HG03521 (cell line): ENCODE measurements at regions not wholly inside any gene's neighbourhood (a gene's known extent, or its start where the extent isn't known, plus 50 kb on each side); places are given as distances from the start of the nearest gene placed in this dataset.

Experiments
- ATAC-seq: cut with Tn5 transposase; IDR thresholded peaks from one replicate; pipeline ENCODE4 v1.9.1; 2021; ENCODE audit warnings: mild to moderate bottlenecking, moderate library complexity; ENCODE audit not compliant: unreplicated experiment

DNA sequence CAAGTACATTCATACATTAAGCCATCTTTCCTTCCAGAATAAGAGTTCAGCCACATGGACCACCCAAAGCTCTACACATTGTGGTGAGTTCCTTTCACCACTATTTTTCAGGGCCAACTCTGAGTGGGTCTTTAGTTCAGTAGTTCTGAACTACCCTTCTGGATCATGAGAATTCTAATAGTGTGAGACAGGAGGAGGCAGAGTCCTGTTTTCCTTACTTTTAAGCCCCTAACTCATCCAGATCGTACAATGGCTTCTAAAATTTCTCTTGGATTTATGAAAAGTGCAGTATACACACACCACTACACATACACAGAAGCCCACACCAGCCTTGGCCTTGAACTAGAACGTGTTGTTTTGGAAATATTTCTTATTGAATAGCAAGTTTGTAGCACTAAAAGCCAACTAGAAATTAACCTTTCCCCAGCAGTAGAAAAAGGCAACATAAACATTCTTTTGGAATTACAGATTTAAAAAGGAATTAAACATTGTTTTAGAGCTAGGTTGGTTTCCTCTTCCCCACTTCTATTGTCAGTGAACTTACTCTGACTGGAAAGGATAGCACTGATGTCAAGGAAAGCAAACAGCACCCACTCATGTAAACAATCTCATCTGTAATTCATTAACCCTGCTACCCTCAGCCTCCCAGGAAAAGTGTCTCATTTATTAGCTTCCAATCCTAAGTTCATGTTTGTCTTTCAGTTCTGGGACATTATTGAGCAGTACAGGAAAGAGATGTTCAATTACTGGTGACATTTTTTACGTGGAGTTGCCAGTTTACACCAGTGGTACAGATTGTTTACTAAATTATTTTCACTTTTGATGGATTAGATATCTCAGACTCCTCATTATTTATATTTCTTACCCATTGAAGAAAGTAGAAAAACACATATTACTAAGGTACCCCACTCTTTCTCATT, 95.7 kb upstream of the AGTR1 start:
- ATAC-seq: no peak

DNA sequence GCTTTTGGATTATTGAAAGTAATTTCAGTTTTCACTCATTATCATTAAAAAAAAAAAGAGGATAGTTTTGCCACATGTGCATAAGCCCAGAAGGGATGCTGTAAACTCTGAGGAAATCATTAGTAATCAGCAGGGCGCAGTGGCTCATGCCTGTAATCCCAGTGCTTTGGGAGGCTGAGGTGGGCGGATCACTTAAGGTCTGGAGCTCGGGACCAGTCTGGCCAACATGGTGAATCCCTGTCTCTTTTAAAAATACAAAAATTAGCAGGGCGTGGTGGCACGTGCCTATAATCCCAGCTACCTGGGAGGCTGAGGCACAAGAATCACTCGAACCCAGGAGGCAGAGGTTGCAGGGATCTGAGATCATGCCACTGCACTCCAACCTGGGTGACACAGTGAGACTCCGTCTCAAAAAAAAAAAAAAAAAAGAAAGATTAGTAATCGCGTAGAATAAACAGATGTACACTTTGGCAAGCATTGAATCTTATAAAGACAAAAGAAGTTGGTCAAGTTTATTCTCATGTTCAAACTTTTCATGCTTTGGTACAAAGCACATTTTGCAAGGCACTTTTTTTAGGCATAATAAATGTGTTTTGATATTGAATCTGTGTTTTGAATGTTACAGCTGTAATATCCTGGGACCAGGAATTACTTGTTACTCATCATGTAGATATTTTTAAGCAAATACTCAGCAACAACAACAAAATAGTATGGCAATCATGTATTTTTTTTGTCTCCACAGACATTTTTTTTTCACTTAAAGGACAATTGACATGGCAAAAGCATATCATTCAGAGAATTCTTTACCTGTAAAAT, 93.2 kb upstream of the AGTR1 start:
- no peak for ATAC-seq

GRCh38 chr3:148605521-148605920, 92.2 kb upstream of the AGTR1 start:
- ATAC-seq: no peak

DNA sequence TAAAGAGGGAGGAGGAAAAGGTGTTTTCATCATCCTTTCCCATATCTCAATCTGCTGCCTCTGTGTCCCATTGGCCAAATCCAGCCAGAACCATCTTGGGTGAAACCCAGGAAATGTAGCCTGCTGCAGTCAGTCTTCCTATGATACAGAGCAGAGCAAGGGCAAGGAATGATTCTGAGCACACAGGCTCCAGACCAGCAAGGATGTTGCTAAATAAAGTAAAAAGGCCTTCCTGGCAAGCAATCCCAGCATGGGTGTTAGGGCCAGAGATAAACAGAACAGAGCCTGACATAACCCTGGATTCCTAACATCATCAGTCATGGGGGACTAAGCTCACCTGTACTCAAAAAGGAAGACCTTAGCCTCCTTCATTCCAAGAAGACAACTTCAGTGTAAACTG, 90.7 kb upstream of the AGTR1 start:
- ATAC-seq: no peak

DNA sequence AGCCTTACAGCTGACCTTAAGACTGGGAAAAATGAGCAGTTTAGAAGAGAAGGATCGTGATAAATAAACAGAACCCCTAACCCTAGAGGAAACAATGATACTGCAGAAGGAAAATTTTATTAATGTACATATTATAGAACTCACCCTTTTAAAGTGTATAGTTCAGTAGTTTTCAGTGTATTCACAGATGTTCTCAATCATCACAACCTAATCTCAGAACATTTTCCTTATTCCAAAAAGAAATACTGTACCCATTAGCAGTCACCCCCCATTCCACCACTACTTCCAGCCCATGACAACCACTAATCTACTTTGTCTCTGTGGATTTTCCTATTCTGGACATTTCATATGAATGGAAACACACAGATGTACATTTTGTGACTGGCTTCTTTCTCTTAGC, 90.2 kb upstream of the AGTR1 start:
- no peak for ATAC-seq

DNA sequence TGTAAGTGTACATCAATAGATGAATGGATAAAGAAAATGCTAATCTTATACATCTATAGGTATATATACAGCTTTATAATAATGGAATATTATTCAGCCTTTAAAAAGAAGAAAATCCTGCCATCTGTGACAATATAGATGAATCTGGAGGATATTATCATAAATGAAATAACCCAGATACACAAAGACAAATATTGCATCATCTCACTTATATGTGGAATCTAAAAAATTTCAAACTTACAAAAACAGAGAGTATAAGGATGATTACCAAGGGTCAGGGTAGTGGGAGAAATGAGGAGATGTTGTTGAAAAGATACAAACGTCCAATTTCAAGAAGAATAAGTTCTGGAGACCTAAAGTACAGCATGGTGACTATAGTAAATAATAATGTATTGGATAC, 85.4 kb upstream of the AGTR1 start:
- no peak for ATAC-seq

DNA sequence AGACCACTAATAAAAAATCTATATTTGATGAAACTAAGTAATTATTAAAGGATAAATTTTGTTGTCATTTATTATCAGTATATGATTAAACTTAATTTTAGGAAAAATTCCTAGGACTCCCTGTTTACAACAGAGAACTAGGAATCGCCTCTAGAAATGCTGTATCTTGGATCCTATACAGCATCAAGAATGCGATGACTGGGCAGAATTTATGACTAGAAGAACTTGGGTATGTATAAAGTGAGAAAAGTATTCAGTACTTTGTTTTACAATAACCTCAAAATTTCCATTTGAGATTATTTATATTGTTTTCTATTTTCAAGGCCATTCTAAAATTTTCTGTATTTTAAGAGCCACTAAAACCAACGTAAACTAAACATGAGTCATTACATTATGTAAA, 82.3 kb upstream of the AGTR1 start:
- no peak for ATAC-seq

GRCh38 chr3:148625095-148625736, 72.5 kb upstream of the AGTR1 start:
- no peak for ATAC-seq

GRCh38 chr3:148625991-148626390, 71.7 kb upstream of the AGTR1 start:
- no peak for ATAC-seq

DNA sequence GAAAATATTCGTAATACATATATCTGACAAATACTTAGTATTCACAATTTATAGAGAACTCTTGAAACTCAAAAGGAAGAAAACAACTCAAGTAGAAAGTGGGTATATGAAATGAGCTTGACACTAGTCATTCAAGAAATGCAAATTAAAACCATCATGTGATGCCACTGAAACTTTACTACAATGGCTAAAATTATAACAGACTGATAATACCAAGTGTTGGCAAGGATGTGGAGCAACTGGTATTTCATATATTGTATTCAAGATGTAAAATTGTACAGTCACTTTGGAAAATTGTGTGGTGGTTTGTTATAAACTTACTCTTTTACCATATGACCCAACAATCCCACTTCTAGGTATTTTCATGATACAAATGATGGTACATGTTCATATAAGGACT, 68.7 kb upstream of the AGTR1 start:
- no peak for ATAC-seq

GRCh38 chr3:148631124-148631903, 66.4 kb upstream of the AGTR1 start:
- no peak for ATAC-seq

GRCh38 chr3:148641722-148642121, 56.0 kb upstream of the AGTR1 start:
- ATAC-seq: no peak

GRCh38 chr3:148642214-148642613, 55.5 kb upstream of the AGTR1 start:
- no peak for ATAC-seq

- ATAC-seq: no peak
These were observed 55.1 kb upstream of the AGTR1 start for GRCh38 chr3:148642616-148643015.

- ATAC-seq: no peak
These were observed 54.3 kb upstream of the AGTR1 start for GRCh38 chr3:148643389-148643840.

- ATAC-seq: no peak
These were observed 51.5 kb upstream of the AGTR1 start for GRCh38 chr3:148646126-148646665.
